ENCODE measurements at regions not wholly inside any gene's neighbourhood (a gene's known extent, or its start where the extent isn't known, plus 50 kb on each side); places are given as distances from the start of the nearest gene placed in this dataset.

DNA sequence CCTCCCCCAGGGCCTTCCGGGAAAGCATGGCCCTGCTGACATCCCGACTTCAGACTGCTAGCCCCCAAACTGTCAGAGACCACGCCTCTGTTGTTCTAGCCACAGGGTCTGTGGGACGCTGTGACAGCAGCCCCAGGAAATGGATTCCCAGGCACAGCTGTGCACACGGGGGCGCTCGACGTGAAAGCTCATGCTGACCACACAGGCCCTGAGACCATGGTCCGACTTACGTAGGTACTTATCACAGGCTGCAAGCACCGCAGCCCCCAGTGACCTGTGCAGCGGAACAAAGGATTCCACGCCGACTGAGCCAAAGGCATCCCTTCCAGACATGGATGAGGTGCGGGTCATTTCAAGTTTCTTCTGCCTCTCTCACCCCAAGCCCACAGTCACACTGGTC, 150.6 kb downstream of the CTTN start:
- TF ChIP-seq EZH2phosphoT487 (IDR thresholded peaks at IDR 0.05; ENCODE audit: insufficient read depth, low read depth) (no peak), EZH2 (IDR thresholded peaks at IDR 0.05; ENCODE audit: insufficient read depth, poor library complexity, severe bottlenecking) (no peak)

Measured in GM23248 (cell line).